Effector memory CD4-positive, alpha-beta T cell (primary cell): ENCODE measurements at regions not wholly inside any gene's neighbourhood (a gene's known extent, or its start where the extent isn't known, plus 50 kb on each side); places are given as distances from the start of the nearest gene placed in this dataset.

Experiments used
- DNase-seq, 3 donors: peaks; one replicate each; pipeline ENCODE4 v3.0.0-alpha.2; 2020
- H3K27ac ChIP-seq: 2 replicates; pipeline ENCODE4 v1.7.0; 2013; ENCODE audit warnings: mild to moderate bottlenecking, low read length, moderate library complexity; ENCODE audit not compliant: insufficient read depth, poor library complexity, severe bottlenecking
- H3K27me3 ChIP-seq: replicated peaks from 2 replicates; pipeline ENCODE4 v1.7.0; 2013; ENCODE audit warnings: mild to moderate bottlenecking, low read length; ENCODE audit not compliant: insufficient read depth, control insufficient read depth, poor library complexity, severe bottlenecking
- H3K36me3 ChIP-seq: 2 replicates; pipeline ENCODE4 v1.7.0; 2013; ENCODE audit warnings: mild to moderate bottlenecking, low read length, moderate library complexity; ENCODE audit not compliant: control insufficient read depth, insufficient read depth
- H3K4me1 ChIP-seq: 2 replicates; pipeline ENCODE4 v1.7.0; 2013; ENCODE audit warnings: low read length, mild to moderate bottlenecking; ENCODE audit not compliant: control insufficient read depth, insufficient read depth, poor library complexity, severe bottlenecking
- H3K4me3 ChIP-seq: 2 replicates; pipeline ENCODE4 v1.7.0; 2013; ENCODE audit warnings: low read length, low read depth, mild to moderate bottlenecking; ENCODE audit not compliant: insufficient read depth, poor library complexity, severe bottlenecking
- H3K9me3 ChIP-seq: 2 replicates; pipeline ENCODE4 v1.7.0; 2013; ENCODE audit warnings: mild to moderate bottlenecking, low read length, moderate library complexity; ENCODE audit not compliant: control insufficient read depth

- Histone ChIP-seq H3K27ac (no peak overlapping the region), H3K9me3 (no peaks in the 10 kb centered on the region), H3K27me3 (no peaks in the 10 kb centered on the region), H3K36me3 (no peaks in the 10 kb centered on the region), H3K4me3 (no peak overlapping the region), H3K4me1 (no peaks in the 10 kb centered on the region)
- DNase-seq: no peak
Observed at GRCh38 chr2:2869553-2869952, 508.1 kb downstream of the EIPR1 start.

- no peak for DNase-seq
- Histone ChIP-seq H3K4me3 (no peak overlapping the region), H3K27me3 (no peaks in the 10 kb centered on the region), H3K4me1 (no peaks in the 10 kb centered on the region), H3K36me3 (no peaks in the 10 kb centered on the region), H3K9me3 (no peaks in the 10 kb centered on the region), H3K27ac (no peak overlapping the region)
Observed at GRCh38 chr2:2868085-2868484, 509.5 kb downstream of the EIPR1 start.

GRCh38 chr2:2867397-2867979 lies 510.1 kb downstream of the EIPR1 start:
- H3K27ac ChIP-seq: no peak overlapping the region
- H3K36me3 ChIP-seq: no peaks in the 10 kb centered on the region
- no peak overlapping the region for H3K4me3 ChIP-seq
- no peaks in the 10 kb centered on the region for H3K4me1 ChIP-seq
- DNase-seq: no peak
- H3K27me3 ChIP-seq: no peaks in the 10 kb centered on the region
- no peaks in the 10 kb centered on the region for H3K9me3 ChIP-seq

GRCh38 chr2:2866459-2866858 lies 511.2 kb downstream of the EIPR1 start:
- Histone ChIP-seq H3K27ac (no peak overlapping the region), H3K27me3 (no peaks in the 10 kb centered on the region), H3K4me1 (no peaks in the 10 kb centered on the region), H3K36me3 (no peaks in the 10 kb centered on the region), H3K9me3 (no peaks in the 10 kb centered on the region), H3K4me3 (no peak overlapping the region)
- DNase-seq: no peak

- Histone ChIP-seq H3K27ac (no peak overlapping the region), H3K36me3 (no peaks in the 10 kb centered on the region), H3K9me3 (no peaks in the 10 kb centered on the region), H3K4me1 (no peaks in the 10 kb centered on the region), H3K4me3 (no peak overlapping the region), H3K27me3 (no peaks in the 10 kb centered on the region)
- DNase-seq: no peak
Observed at GRCh38 chr2:2862386-2862785, 515.2 kb downstream of the EIPR1 start.

- no peak overlapping the region for H3K4me3 ChIP-seq
- no peaks in the 10 kb centered on the region for H3K27me3 ChIP-seq
- H3K36me3 ChIP-seq: no peaks in the 10 kb centered on the region
- no peak for DNase-seq
- H3K4me1 ChIP-seq: no peaks in the 10 kb centered on the region
- no peaks in the 10 kb centered on the region for H3K9me3 ChIP-seq
- no peak overlapping the region for H3K27ac ChIP-seq
Observed at GRCh38 chr2:2861666-2862240, 515.9 kb downstream of the EIPR1 start.

- H3K27ac ChIP-seq: no peak overlapping the region
- H3K4me3 ChIP-seq: no peak overlapping the region
- DNase-seq: no peak
- H3K27me3 ChIP-seq: no peaks in the 10 kb centered on the region
- no peaks in the 10 kb centered on the region for H3K9me3 ChIP-seq
- H3K4me1 ChIP-seq: no peaks in the 10 kb centered on the region
- no peaks in the 10 kb centered on the region for H3K36me3 ChIP-seq
Observed at GRCh38 chr2:2860589-2861300, 516.9 kb downstream of the EIPR1 start.

GRCh38 chr2:2859732-2860131 lies 517.9 kb downstream of the EIPR1 start:
- H3K9me3 ChIP-seq: no peaks in the 10 kb centered on the region
- H3K36me3 ChIP-seq: no peaks in the 10 kb centered on the region
- DNase-seq: no peak
- no peaks in the 10 kb centered on the region for H3K4me1 ChIP-seq
- H3K27ac ChIP-seq: no peak overlapping the region
- H3K4me3 ChIP-seq: no peak overlapping the region
- no peaks in the 10 kb centered on the region for H3K27me3 ChIP-seq

GRCh38 chr2:2859164-2859563 lies 518.5 kb downstream of the EIPR1 start:
- no peak overlapping the region for H3K4me3 ChIP-seq
- no peaks in the 10 kb centered on the region for H3K27me3 ChIP-seq
- H3K27ac ChIP-seq: no peak overlapping the region
- DNase-seq: no peak
- no peaks in the 10 kb centered on the region for H3K4me1 ChIP-seq
- H3K36me3 ChIP-seq: no peaks in the 10 kb centered on the region
- no peaks in the 10 kb centered on the region for H3K9me3 ChIP-seq

- Histone ChIP-seq H3K27me3 (no peaks in the 10 kb centered on the region), H3K4me1 (no peaks in the 10 kb centered on the region), H3K36me3 (no peaks in the 10 kb centered on the region), H3K27ac (no peak overlapping the region), H3K4me3 (no peak overlapping the region), H3K9me3 (no peaks in the 10 kb centered on the region)
- DNase-seq: no peak
Observed at GRCh38 chr2:2856723-2857415, 520.7 kb downstream of the EIPR1 start.
